Body of pancreas (tissue), 4 donors: ENCODE measurements at regions not wholly inside any gene's neighbourhood (a gene's known extent, or its start where the extent isn't known, plus 50 kb on each side); places are given as distances from the start of the nearest gene placed in this dataset.

Experiments used
- ATAC-seq: fragments of 150-250 bp; one replicate; pipeline ENCODE4 v1.9.1; 2016
- DNase-seq, 4 donors: peaks; one replicate each; pipeline ENCODE4 v3.0.0-alpha.2; 2019
- H3K27ac ChIP-seq, 4 donors: fragments of 200-600 bp; sonication (generic); 1 replicate in 3 of 4; 2 replicates in 1 of 4; pipeline versions ENCODE4 v1.5.1 to v1.6.1; 2016 to 2019; ENCODE audit warnings: mild to moderate bottlenecking in 1 of 4, mixed read lengths in 1 of 4, moderate library complexity in 1 of 4
- H3K27me3 ChIP-seq, 2 donors: fragments of 200-600 bp; sonication (generic); one replicate each; pipeline ENCODE4 v1.6.0; 2016; ENCODE audit warnings: mild to moderate bottlenecking in 1 of 2
- H3K36me3 ChIP-seq, 2 donors: fragments of 200-600 bp; sonication (generic); replicated peaks in 1 of 2; 2 replicates each; pipeline ENCODE4 v1.5.1; 2016; ENCODE audit warnings: low read depth in 2 of 2; ENCODE audit not compliant: insufficient read depth in 1 of 2
- H3K4me1 ChIP-seq: fragments of 200-600 bp; sonication (generic); one replicate; pipeline ENCODE4 v1.6.0; 2016
- H3K4me3 ChIP-seq, 2 donors: fragments of 200-600 bp; sonication (generic); 1 replicate in 1 of 2; 2 replicates in 1 of 2; pipeline ENCODE4 v1.5.1; 2016 to 2019
- H3K9me3 ChIP-seq, 3 donors: fragments of 200-600 bp; sonication (generic); 1 replicate in 2 of 3; 2 replicates in 1 of 3; pipeline ENCODE4 v1.5.1; 2016
- POLR2A ChIP-seq, 3 donors: fragments of 450-650 bp; IDR thresholded peaks; one replicate each; pipeline ENCODE4 v1.6.1; 2016; ENCODE audit warnings: antibody characterized with exemption in 3 of 3, mild to moderate bottlenecking in 2 of 3
- WGBS, 2 donors: methylation state at CpG; one replicate each; pipeline ENCODE4 v1.1.5; 2017; 5-methylcytosine and 5-hydroxymethylcytosine counted together
- intact Hi-C: fragments of 100-400 bp; cut with DNase I; formaldehyde crosslinking; loops from one replicate; pipeline ENCODE4 v1.15.1; 2023
- TF ChIP-seq, protein P1 (sequence below), 7 experiments: fragments of 450-650 bp in 4 of 7; fragments of 200-600 bp in 3 of 7; sonication (generic) in 3 of 7; IDR thresholded peaks; one replicate each; pipeline ENCODE4 v1.5.1; 2016 to 2019; ENCODE audit warnings: antibody characterized with exemption in 7 of 7

DNA sequence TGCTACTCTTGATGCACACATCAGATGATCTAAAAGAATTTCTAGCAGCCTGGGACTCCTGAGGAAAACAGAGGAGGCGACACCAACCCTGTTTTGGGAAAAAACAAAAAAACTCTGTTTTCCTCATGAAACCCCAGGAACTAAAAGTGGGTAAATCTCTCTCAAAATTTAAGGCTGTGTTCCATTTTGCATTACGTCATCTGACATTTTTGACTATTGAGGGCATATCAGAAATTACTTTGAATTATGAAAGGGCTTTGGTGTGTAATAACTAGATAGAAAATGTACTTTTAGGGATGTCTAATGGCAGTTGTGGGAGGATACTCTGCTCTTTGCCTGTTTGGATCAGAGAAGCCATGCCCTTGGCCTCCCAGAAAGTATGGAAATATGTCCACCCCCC lies 963.0 kb downstream of the CNTNAP5 start:
- TF ChIP-seq, protein P1, sequence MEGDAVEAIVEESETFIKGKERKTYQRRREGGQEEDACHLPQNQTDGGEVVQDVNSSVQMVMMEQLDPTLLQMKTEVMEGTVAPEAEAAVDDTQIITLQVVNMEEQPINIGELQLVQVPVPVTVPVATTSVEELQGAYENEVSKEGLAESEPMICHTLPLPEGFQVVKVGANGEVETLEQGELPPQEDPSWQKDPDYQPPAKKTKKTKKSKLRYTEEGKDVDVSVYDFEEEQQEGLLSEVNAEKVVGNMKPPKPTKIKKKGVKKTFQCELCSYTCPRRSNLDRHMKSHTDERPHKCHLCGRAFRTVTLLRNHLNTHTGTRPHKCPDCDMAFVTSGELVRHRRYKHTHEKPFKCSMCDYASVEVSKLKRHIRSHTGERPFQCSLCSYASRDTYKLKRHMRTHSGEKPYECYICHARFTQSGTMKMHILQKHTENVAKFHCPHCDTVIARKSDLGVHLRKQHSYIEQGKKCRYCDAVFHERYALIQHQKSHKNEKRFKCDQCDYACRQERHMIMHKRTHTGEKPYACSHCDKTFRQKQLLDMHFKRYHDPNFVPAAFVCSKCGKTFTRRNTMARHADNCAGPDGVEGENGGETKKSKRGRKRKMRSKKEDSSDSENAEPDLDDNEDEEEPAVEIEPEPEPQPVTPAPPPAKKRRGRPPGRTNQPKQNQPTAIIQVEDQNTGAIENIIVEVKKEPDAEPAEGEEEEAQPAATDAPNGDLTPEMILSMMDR (IDR thresholded peaks at IDR 0.05): no peak
- no peak for TF ChIP-seq POLR2A (IDR thresholded peaks at IDR 0.05)
- ATAC-seq (no peak), DNase-seq (no peak)
- no peaks in the 10 kb centered on the region for H3K9me3 ChIP-seq
- 90 to 95% methylated on average over 2 of the region's 2 CpGs for WGBS, 2 donors
- H3K4me1 ChIP-seq: no peaks in the 10 kb centered on the region
- H3K36me3 ChIP-seq: no peaks in the 10 kb centered on the region
- H3K4me3 ChIP-seq: no peak overlapping the region
- no peak overlapping the region for H3K27ac ChIP-seq
- H3K27me3 ChIP-seq: no peaks in the 10 kb centered on the region
- intact Hi-C loops: no loop called here

DNA sequence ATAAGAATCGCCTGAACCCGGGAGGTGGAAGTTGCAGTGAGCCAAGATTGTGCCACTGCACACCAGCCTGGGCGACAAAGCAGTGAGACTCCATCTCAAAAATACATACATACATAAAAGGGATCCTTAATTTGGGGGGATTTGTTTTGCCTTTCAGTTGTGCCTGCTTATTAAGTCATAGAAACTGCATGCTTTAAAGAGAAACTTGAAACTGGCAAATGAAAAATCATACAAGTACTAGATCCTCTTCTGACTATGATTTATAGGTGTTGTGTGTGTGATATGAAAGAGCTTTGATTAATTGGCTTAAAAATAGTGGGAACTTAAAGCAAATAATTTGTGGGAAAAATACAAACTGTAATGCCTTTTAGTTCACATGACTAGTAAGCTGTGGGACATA lies 963.7 kb downstream of the CNTNAP5 start:
- Histone ChIP-seq H3K27me3 (no peaks in the 10 kb centered on the region), H3K4me3 (no peak overlapping the region), H3K27ac (no peak overlapping the region), H3K4me1 (no peaks in the 10 kb centered on the region), H3K36me3 (no peaks in the 10 kb centered on the region), H3K9me3 (no peaks in the 10 kb centered on the region)
- ATAC-seq (no peak), DNase-seq (no peak)
- 88 to 91% methylated on average over 3 of the region's 3 CpGs for WGBS, 2 donors
- intact Hi-C loops: no loop called here
- TF ChIP-seq POLR2A (IDR thresholded peaks at IDR 0.05): no peak
- TF ChIP-seq, protein P1 (IDR thresholded peaks at IDR 0.05): no peak

DNA sequence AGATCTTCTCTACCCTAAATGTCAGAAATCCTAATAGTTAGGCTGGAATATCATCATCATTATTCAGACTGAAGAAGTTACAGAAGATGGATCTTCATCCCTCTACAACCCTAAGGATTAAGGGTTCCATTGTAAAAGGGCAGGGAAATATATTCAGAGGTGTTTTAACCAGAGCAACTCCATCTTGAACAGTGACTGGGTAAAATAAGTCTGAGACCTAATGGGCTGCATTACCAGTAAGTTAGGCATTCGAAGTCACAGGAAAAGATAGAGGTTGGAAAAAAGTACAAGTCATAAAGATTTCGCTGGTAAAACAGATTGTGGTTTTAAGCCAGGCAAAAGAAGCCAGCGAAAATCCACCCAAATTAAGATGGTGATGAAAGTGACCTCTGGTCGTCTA lies 968.7 kb downstream of the CNTNAP5 start:
- no peak overlapping the region for H3K27ac ChIP-seq
- intact Hi-C loops: no loop called here
- H3K4me1 ChIP-seq: no peaks in the 10 kb centered on the region
- no peaks in the 10 kb centered on the region for H3K27me3 ChIP-seq
- ATAC-seq (no peak), DNase-seq (no peak)
- no peaks in the 10 kb centered on the region for H3K36me3 ChIP-seq
- TF ChIP-seq, protein P1 (IDR thresholded peaks at IDR 0.05): no peak
- TF ChIP-seq POLR2A (IDR thresholded peaks at IDR 0.05): no peak
- WGBS, 2 donors: 75 to 77% methylated on average over 4 of the region's 4 CpGs
- no peak overlapping the region for H3K4me3 ChIP-seq
- no peaks in the 10 kb centered on the region for H3K9me3 ChIP-seq

DNA sequence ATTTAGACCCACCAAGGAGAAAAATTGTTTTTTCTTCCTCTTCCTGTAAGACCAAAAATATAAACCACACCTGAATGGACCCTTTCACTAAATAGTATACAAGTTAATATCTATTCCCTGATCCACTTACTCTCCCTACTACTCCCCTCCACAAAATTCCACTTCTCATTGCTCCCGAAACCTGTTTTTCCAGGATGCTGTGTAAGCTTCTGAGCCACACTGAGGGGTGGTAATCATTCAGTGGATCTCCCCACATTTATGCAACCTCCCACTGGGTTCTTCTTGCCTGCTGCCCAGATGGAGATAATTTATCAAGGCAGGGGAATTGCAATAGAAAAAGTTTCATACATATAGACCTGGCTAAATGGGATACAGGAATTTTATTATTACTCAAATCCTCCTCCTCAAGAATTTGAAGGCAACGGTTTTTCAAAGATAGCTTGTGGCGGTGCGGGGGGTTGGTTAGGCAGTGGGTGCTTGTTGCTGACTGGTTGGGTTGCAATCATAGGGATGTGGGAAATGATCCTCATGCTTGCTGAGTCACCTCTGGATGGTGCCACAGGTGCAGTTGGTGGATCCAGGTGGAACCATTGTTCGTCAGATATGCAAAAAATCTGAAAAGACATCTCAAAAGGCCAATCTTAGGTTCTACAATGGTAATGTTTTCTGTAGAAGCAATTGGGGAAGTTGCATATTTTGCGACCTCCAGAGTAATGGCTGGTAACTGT lies 970.3 kb downstream of the CNTNAP5 start:
- H3K36me3 ChIP-seq: no peaks in the 10 kb centered on the region
- TF ChIP-seq, protein P1 (IDR thresholded peaks at IDR 0.05): no peak
- TF ChIP-seq POLR2A (IDR thresholded peaks at IDR 0.05): no peak
- H3K4me3 ChIP-seq: no peak overlapping the region
- H3K4me1 ChIP-seq: no peaks in the 10 kb centered on the region
- H3K27me3 ChIP-seq: no peaks in the 10 kb centered on the region
- H3K9me3 ChIP-seq: no peaks in the 10 kb centered on the region
- 81 to 84% methylated on average over 6 of the region's 6 CpGs for WGBS, 2 donors
- intact Hi-C loops: no loop called here
- no peak for ATAC-seq
- DNase-seq: no peak
- no peak overlapping the region for H3K27ac ChIP-seq

DNA sequence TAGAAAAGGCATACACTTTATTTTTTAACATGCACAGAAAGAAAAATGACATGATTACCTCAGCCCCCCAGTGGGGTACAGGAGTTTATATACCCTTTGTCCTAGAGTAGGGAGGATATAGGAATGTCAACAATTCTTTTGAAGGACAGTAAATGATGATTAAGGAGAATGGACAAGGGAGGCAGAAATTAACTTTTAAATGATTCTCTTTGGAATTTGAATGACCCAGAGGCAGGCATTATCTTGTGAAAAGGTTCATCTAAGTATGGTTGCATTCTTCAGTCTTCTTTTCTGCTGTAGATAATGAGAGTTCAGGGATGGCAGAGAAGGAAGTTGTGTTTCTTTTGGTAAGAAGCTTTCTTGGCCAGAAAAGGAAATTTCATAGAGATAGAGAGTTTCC lies 971.3 kb downstream of the CNTNAP5 start:
- Histone ChIP-seq H3K27ac (no peak overlapping the region), H3K9me3 (no peaks in the 10 kb centered on the region), H3K4me1 (no peaks in the 10 kb centered on the region), H3K4me3 (no peak overlapping the region), H3K27me3 (no peaks in the 10 kb centered on the region), H3K36me3 (no peaks in the 10 kb centered on the region)
- ATAC-seq: no peak
- DNase-seq: no peak
- intact Hi-C loops: no loop called here
- TF ChIP-seq POLR2A (IDR thresholded peaks at IDR 0.05): no peak
- TF ChIP-seq, protein P1 (IDR thresholded peaks at IDR 0.05): no peak
